NCI-H2081 treated with DMSO at 0.1 percent for 48 hours (cell line): ENCODE measurements at regions not wholly inside any gene's neighbourhood (a gene's known extent, or its start where the extent isn't known, plus 50 kb on each side); places are given as distances from the start of the nearest gene placed in this dataset.

ENCODE experiments used
- DNase-seq: peaks from one replicate; lab custom pipeline; 2025; lab: John Stamatoyannopoulos, UW

GRCh38 chr10:130769146-130770017 lies 542.1 kb downstream of the TCERG1L start:
- DNase-seq = no peak

GRCh38 chr10:130770018-130770630 lies 541.4 kb downstream of the TCERG1L start:
- DNase-seq = no peak

- DNase-seq = no peak
Observed at GRCh38 chr10:130771491-130771946, 540.0 kb downstream of the TCERG1L start.

GRCh38 chr10:130772056-130772455 lies 539.5 kb downstream of the TCERG1L start:
- no peak for DNase-seq

- DNase-seq = no peak
Observed at GRCh38 chr10:130772676-130773075, 538.8 kb downstream of the TCERG1L start.

GRCh38 chr10:130773941-130774340 lies 537.6 kb downstream of the TCERG1L start:
- no peak for DNase-seq

- DNase-seq = no peak
Observed at GRCh38 chr10:130774871-130775270, 536.6 kb downstream of the TCERG1L start.

GRCh38 chr10:130775311-130775710 lies 536.2 kb downstream of the TCERG1L start:
- no peak for DNase-seq

GRCh38 chr10:130776724-130777123 lies 534.8 kb downstream of the TCERG1L start:
- DNase-seq = no peak

- no peak for DNase-seq
Observed at GRCh38 chr10:130777507-130778165, 533.9 kb downstream of the TCERG1L start.

- DNase-seq = no peak
Observed at GRCh38 chr10:130778166-130778545, 533.4 kb downstream of the TCERG1L start.

GRCh38 chr10:130780763-130781162 lies 530.8 kb downstream of the TCERG1L start:
- DNase-seq = no peak

GRCh38 chr10:130781206-130781605 lies 530.3 kb downstream of the TCERG1L start:
- DNase-seq = no peak

GRCh38 chr10:130781623-130782022 lies 529.9 kb downstream of the TCERG1L start:
- DNase-seq = no peak

- DNase-seq = no peak
Observed at GRCh38 chr10:130782467-130782866, 529.1 kb downstream of the TCERG1L start.

- DNase-seq = no peak
Observed at GRCh38 chr10:130784326-130784725, 527.2 kb downstream of the TCERG1L start.

GRCh38 chr10:130786365-130786966 lies 525.1 kb downstream of the TCERG1L start:
- no peak for DNase-seq

- no peak for DNase-seq
Observed at GRCh38 chr10:130787243-130787642, 524.3 kb downstream of the TCERG1L start.

- DNase-seq = no peak
Observed at GRCh38 chr10:130787821-130788220, 523.7 kb downstream of the TCERG1L start.

- DNase-seq = no peak
Observed at GRCh38 chr10:130790339-130790738, 521.2 kb downstream of the TCERG1L start.

GRCh38 chr10:130792096-130792845 lies 519.2 kb downstream of the TCERG1L start:
- no peak for DNase-seq

- no peak for DNase-seq
Observed at GRCh38 chr10:130795819-130796218, 515.7 kb downstream of the TCERG1L start.
